ENCODE measurements at regions not wholly inside any gene's neighbourhood (a gene's known extent, or its start where the extent isn't known, plus 50 kb on each side); places are given as distances from the start of the nearest gene placed in this dataset.

- no peaks in the 10 kb centered on the region for H3K36me3 ChIP-seq (ENCODE audit: control insufficient read depth, insufficient read depth, low read length)
- in situ Hi-C loops (cut with MboI; ENCODE audit: low sequenced_read_pairs) = no loop called here
- H3K9me1 ChIP-seq (ENCODE audit: insufficient read depth, low read length) = no peaks in the 10 kb centered on the region
These were observed 145.0 kb upstream of the FTMT start for GRCh38 chr5:121706686-121707085.

More at GRCh38 chr5:121706686-121707085, 145.0 kb upstream of the FTMT start:
- Histone ChIP-seq H2BK120ac (ENCODE audit: low read depth, low read length) (no peak overlapping the region), H4K8ac (ENCODE audit: low read depth in 2 of 2, low read length in 2 of 2) (no peak overlapping the region), H3K56ac (ENCODE audit: extremely low read depth, insufficient read depth, low read length) (no peak overlapping the region), H3K9ac (ENCODE audit: low read depth, low read length) (no peak overlapping the region), H4K91ac (ENCODE audit: insufficient read depth, low read depth, low read length) (no peak overlapping the region), H4K20me1 (ENCODE audit: insufficient read depth, low read length) (no peaks in the 10 kb centered on the region), H3K4me3 (ENCODE audit: insufficient read depth, low read depth, low read length) (no peak overlapping the region), H2BK15ac (ENCODE audit: low read depth, low read length) (no peak overlapping the region), H2AK5ac (ENCODE audit: low read depth, low read length) (no peak overlapping the region), H3K4me2 (ENCODE audit: low read depth, low read length) (no peak overlapping the region), H3K4me1 (ENCODE audit: control insufficient read depth, insufficient read depth, low read length) (no peaks in the 10 kb centered on the region), H2BK20ac (ENCODE audit: low read depth, low read length) (no peak overlapping the region), H3K9me3 (ENCODE audit: control insufficient read depth, insufficient read depth, low read length) (no peaks in the 10 kb centered on the region), H2AFZ (replicated peaks; ENCODE audit: low read length, poor library complexity) (no peak overlapping the region), H3K27me3 (ENCODE audit: control insufficient read depth, insufficient read depth, low read length) (no peaks in the 10 kb centered on the region), H3K79me1 (ENCODE audit: low read depth in 1 of 2, low read length in 2 of 2) (no peaks in the 10 kb centered on the region), H3K23ac (ENCODE audit: low read depth, low read length) (no peak overlapping the region), H2AK9ac (replicated peaks; ENCODE audit: low read depth, low read length, poor library complexity) (no peak overlapping the region), H3K18ac (ENCODE audit: low read depth, low read length) (no peak overlapping the region), H2BK5ac (ENCODE audit: low read depth, low read length, poor library complexity, severe bottlenecking) (no peak overlapping the region), H3K27ac (ENCODE audit: insufficient read depth, low read length) (no peak overlapping the region), H3K4ac (ENCODE audit: low read depth, low read length) (no peak overlapping the region), H3K14ac (replicated peaks; ENCODE audit: low read depth, low read length) (no peak overlapping the region), H4K5ac (ENCODE audit: low read depth, low read length) (no peak overlapping the region)
- ATAC-seq (ENCODE audit: low read depth) (no peak), DNase-seq (no peak)
- no CpG with 5 or more reads among the region's 2 CpGs for WGBS, 2 experiments (ENCODE audit: extremely low coverage in 2 of 2, insufficient read length in 1 of 2)
- ChIA-PET POLR2A (ENCODE audit: unreplicated experiment) (no interaction called here), CTCF (no interaction called here)
- TF ChIP-seq ELK1 (IDR thresholded peaks at IDR 0.05; ENCODE audit: borderline replicate concordance, low read depth, low read length) = no peak
- TF ChIP-seq RCOR1 (IDR thresholded peaks at IDR 0.05; ENCODE audit: insufficient replicate concordance, low read length) = no peak
- TF ChIP-seq SMC3 (IDR thresholded peaks at IDR 0.05; ENCODE audit: low read depth, low read length) = no peak
- TF ChIP-seq USF2 (IDR thresholded peaks at IDR 0.05; ENCODE audit: low read depth, low read length) = no peak
- TF ChIP-seq POLR2A (IDR thresholded peaks at IDR 0.05; ENCODE audit: low read depth, low read length) = no peak
- TF ChIP-seq BHLHE40 (IDR thresholded peaks at IDR 0.05; ENCODE audit: low read depth, low read length) = no peak
- BruUV-seq (replicated peaks) = no TSS peak
- intact Hi-C loops (cut with micrococcal nuclease) = no loop called here
- dilution Hi-C loops (cut with HindIII; ENCODE audit: low sequenced_read_pairs, unreplicated experiment) = no loop called here

All from IMR-90 (cell line).